Fibroblast of lung (primary cell): ENCODE measurements at regions not wholly inside any gene's neighbourhood (a gene's known extent, or its start where the extent isn't known, plus 50 kb on each side); places are given as distances from the start of the nearest gene placed in this dataset.

Experiments used
- EZH2 ChIP-seq: IDR thresholded peaks from 2 replicates; pipeline ENCODE4 v1.5.1; 2012; ENCODE audit warnings: low read length, control low read depth, mild to moderate bottlenecking; ENCODE audit errors: missing control alignments
- TF ChIP-seq, protein P1 (sequence below), 2 donors: IDR thresholded peaks in 1 of 2; conservative IDR thresholded peaks in 1 of 2; 1 replicate in 1 of 2; 2 replicates in 1 of 2; pipeline ENCODE4 v1.5.1; 2011 to 2012; ENCODE audit warnings: low read length in 2 of 2, control low read depth in 1 of 2, inconsistent platforms in 1 of 2, low read depth in 1 of 2, mild to moderate bottlenecking in 1 of 2

DNA sequence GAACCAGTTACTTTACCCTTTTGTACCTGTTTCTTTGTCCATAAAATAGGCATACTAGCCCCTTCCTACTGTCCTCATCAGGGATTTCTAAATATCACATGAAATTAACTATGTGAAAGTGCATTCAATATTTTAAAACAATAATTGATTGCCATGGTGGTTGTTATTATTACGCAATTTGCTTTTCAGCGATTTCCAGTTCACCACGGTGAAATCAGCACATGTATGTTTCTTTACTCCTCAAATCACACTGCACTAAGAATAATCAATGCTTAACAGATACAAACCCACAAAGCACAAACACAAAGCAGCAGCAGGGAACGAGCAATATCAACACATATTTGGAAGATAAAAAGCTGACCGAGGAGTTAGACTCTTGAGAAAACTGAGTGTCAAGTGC is 371.3 kb upstream of the NOCT start:
- no peak for TF ChIP-seq EZH2
- TF ChIP-seq, protein P1, sequence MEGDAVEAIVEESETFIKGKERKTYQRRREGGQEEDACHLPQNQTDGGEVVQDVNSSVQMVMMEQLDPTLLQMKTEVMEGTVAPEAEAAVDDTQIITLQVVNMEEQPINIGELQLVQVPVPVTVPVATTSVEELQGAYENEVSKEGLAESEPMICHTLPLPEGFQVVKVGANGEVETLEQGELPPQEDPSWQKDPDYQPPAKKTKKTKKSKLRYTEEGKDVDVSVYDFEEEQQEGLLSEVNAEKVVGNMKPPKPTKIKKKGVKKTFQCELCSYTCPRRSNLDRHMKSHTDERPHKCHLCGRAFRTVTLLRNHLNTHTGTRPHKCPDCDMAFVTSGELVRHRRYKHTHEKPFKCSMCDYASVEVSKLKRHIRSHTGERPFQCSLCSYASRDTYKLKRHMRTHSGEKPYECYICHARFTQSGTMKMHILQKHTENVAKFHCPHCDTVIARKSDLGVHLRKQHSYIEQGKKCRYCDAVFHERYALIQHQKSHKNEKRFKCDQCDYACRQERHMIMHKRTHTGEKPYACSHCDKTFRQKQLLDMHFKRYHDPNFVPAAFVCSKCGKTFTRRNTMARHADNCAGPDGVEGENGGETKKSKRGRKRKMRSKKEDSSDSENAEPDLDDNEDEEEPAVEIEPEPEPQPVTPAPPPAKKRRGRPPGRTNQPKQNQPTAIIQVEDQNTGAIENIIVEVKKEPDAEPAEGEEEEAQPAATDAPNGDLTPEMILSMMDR (conservative IDR thresholded peaks at IDR 0.05 in 1 of 2, IDR thresholded peaks at IDR 0.05 in 1 of 2; ENCODE audit: low read depth in 1 of 2, low read length in 2 of 2) = no peak
